PC-9 (cell line): ENCODE measurements at regions not wholly inside any gene's neighbourhood (a gene's known extent, or its start where the extent isn't known, plus 50 kb on each side); places are given as distances from the start of the nearest gene placed in this dataset.

Experiments used
- EZH2 ChIP-seq: fragments of 200-600 bp; sonication (generic); IDR thresholded peaks from 2 replicates; pipeline ENCODE4 v1.8.0; 2017; ENCODE audit warnings: antibody characterized with exemption, low read depth
- TF ChIP-seq, protein P1 (sequence below): fragments of 200-600 bp; sonication (generic); conservative IDR thresholded peaks from 2 replicates; pipeline ENCODE4 v1.6.1; 2017; ENCODE audit warnings: mixed run types, antibody characterized with exemption, mild to moderate bottlenecking, moderate library complexity

DNA sequence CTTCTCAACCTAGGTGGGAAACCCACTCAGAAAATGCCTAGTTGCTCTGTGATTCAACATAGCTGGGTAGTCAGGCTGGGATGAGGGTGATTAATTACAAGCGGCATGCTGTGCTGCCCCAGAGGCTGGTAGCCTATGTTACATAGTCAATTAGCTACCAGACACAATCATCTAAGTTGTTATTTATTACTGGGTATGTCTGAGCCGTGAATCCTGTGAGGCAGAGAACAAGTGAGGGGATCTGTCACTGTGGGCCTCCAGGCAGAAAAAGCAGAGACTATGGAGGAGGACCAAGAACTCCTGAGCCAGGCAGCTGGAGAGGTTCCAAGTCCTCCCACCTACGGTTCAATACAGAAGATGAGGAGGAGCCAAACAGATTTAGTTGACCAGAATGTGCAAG, 186.6 kb upstream of the BDNF start:
- no peak for TF ChIP-seq EZH2
- TF ChIP-seq, protein P1, sequence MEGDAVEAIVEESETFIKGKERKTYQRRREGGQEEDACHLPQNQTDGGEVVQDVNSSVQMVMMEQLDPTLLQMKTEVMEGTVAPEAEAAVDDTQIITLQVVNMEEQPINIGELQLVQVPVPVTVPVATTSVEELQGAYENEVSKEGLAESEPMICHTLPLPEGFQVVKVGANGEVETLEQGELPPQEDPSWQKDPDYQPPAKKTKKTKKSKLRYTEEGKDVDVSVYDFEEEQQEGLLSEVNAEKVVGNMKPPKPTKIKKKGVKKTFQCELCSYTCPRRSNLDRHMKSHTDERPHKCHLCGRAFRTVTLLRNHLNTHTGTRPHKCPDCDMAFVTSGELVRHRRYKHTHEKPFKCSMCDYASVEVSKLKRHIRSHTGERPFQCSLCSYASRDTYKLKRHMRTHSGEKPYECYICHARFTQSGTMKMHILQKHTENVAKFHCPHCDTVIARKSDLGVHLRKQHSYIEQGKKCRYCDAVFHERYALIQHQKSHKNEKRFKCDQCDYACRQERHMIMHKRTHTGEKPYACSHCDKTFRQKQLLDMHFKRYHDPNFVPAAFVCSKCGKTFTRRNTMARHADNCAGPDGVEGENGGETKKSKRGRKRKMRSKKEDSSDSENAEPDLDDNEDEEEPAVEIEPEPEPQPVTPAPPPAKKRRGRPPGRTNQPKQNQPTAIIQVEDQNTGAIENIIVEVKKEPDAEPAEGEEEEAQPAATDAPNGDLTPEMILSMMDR, result no peak
